HCT116 (cell line): ENCODE measurements at regions not wholly inside any gene's neighbourhood (a gene's known extent, or its start where the extent isn't known, plus 50 kb on each side); places are given as distances from the start of the nearest gene placed in this dataset.

Experiments
- ATAC-seq: fragments of 200-7000 bp; cut with Tn5 transposase; 2 replicates; pipeline ENCODE4 v1.9.1; 2020; ENCODE audit warnings: mild to moderate bottlenecking, moderate library complexity
- BruUV-seq: library from RNA; stranded (reverse); fragments of 400-500 nt; replicated peaks from 2 replicates; lab custom pipeline; 2021; lab: Mats Ljungman, UMichigan
- CTCF ChIA-PET: fragments of 300-600 bp; sonication (Branson Sonifier 250); formaldehyde crosslinking; loops from one replicate; lab custom pipeline; 2021; ENCODE audit warnings: antibody characterized with exemption; lab: Charles Lee
- POLR2A ChIA-PET: fragments of 300-600, 350-600 bp; sonication (Branson Sonifier 250); formaldehyde crosslinking; loops from one replicate; lab custom pipeline; 2021; ENCODE audit warnings: antibody characterized with exemption; lab: Charles Lee
- RAD21 ChIA-PET, 2 experiments: fragments of 300-600 bp; sonication (Branson Sonifier 250); formaldehyde crosslinking; loops; one replicate each; lab custom pipeline; 2023; ENCODE audit warnings: low total read pairs in 2 of 2; ENCODE audit not compliant: uncharacterized antibody in 2 of 2, unreplicated experiment in 2 of 2, low non-redundant PET in 1 of 2; lab: Charles Lee
- DNase-seq: peaks from one replicate; pipeline ENCODE4 v3.0.0-alpha.2; 2010; ENCODE audit warnings: low read depth, low spot score
- H2AFZ ChIP-seq: fragments of 200-600 bp; shearing (Covaris generic), sonication (generic); 2 replicates; pipeline ENCODE4 v1.6.1; 2017; ENCODE audit warnings: low read depth, mixed run types, mixed read lengths, antibody characterized with exemption, low read length; ENCODE audit not compliant: poor library complexity, severe bottlenecking
- H3K27ac ChIP-seq: 2 replicates; pipeline ENCODE4 v1.5.1; 2012; ENCODE audit warnings: low read depth, low read length
- H3K27me3 ChIP-seq: fragments of 200-600 bp; sonication (generic); 2 replicates; pipeline ENCODE4 v1.6.1; 2016; ENCODE audit warnings: mixed run types, low read length, mixed read lengths; ENCODE audit not compliant: insufficient read depth
- H3K36me3 ChIP-seq, 2 experiments: fragments of 200-500 bp in 1 of 2; fragments of 200-600 bp in 1 of 2; sonication (Bioruptor generic) in 1 of 2; sonication (generic) in 1 of 2; 2 replicates each; pipeline versions ENCODE4 v1.5.1 to v1.6.1; 2014 to 2016; ENCODE audit warnings: low read length in 2 of 2, inconsistent platforms in 1 of 2, mixed read lengths in 1 of 2, mixed run types in 1 of 2; ENCODE audit not compliant: insufficient read depth in 2 of 2, control insufficient read depth in 1 of 2
- H3K4me1 ChIP-seq, 2 experiments: fragments of 200-600 bp in 1 of 2; sonication (generic) in 1 of 2; 2 replicates each; pipeline versions ENCODE4 v1.5.1 to v1.6.1; 2012 to 2017; ENCODE audit warnings: low read length in 2 of 2, inconsistent platforms in 1 of 2, mild to moderate bottlenecking in 1 of 2, mixed read lengths in 1 of 2, mixed run types in 1 of 2, moderate library complexity in 1 of 2; ENCODE audit not compliant: insufficient read depth in 2 of 2, control insufficient read depth in 1 of 2
- H3K4me2 ChIP-seq: fragments of 200-600 bp; sonication (generic); 2 replicates; pipeline ENCODE4 v1.6.1; 2017; ENCODE audit warnings: mixed run types, low read length, mixed read lengths
- H3K4me3 ChIP-seq, 2 experiments: fragments of 200-600 bp in 1 of 2; sonication (generic) in 1 of 2; replicated peaks in 1 of 2; 2 replicates each; pipeline ENCODE4 v1.5.1; 2011 to 2016; ENCODE audit warnings: low read length in 2 of 2, control low read depth in 1 of 2, low read depth in 1 of 2, mild to moderate bottlenecking in 1 of 2, mixed read lengths in 1 of 2, mixed run types in 1 of 2
- H3K79me2 ChIP-seq: fragments of 200-600 bp; sonication (generic); 2 replicates; pipeline ENCODE4 v1.6.1; 2017; ENCODE audit warnings: mild to moderate bottlenecking, mixed run types, low read length, moderate library complexity, mixed read lengths; ENCODE audit not compliant: insufficient read depth
- H3K9ac ChIP-seq: fragments of 200-600 bp; sonication (generic); 2 replicates; pipeline ENCODE4 v1.6.1; 2016; ENCODE audit warnings: low read length, mixed read lengths
- H3K9me2 ChIP-seq: fragments of 200-600 bp; sonication (generic), shearing (Covaris generic); 2 replicates; pipeline ENCODE4 v1.6.1; 2017; ENCODE audit warnings: mixed run types, mild to moderate bottlenecking, moderate library complexity; ENCODE audit not compliant: insufficient read depth
- H3K9me3 ChIP-seq, 2 experiments: fragments of 200-500 bp in 1 of 2; fragments of 200-600 bp in 1 of 2; sonication (Bioruptor generic) in 1 of 2; sonication (generic) in 1 of 2; 2 replicates each; pipeline ENCODE4 v1.6.1; 2014 to 2017; ENCODE audit warnings: low read length in 2 of 2, mixed read lengths in 2 of 2, inconsistent platforms in 1 of 2, low read depth in 1 of 2, mild to moderate bottlenecking in 1 of 2, mixed run types in 1 of 2, moderate library complexity in 1 of 2; ENCODE audit not compliant: control insufficient read depth in 1 of 2, insufficient read depth in 1 of 2
- H4K20me1 ChIP-seq: fragments of 200-600 bp; sonication (generic), shearing (Covaris generic); 2 replicates; pipeline ENCODE4 v1.6.1; 2017; ENCODE audit warnings: mixed run types, mild to moderate bottlenecking, moderate library complexity; ENCODE audit not compliant: insufficient read depth
- CEBPB ChIP-seq: IDR thresholded peaks from 2 replicates; pipeline ENCODE4 v1.6.1; 2012; ENCODE audit warnings: low read depth
- ELF1 ChIP-seq: IDR thresholded peaks from 2 replicates; pipeline ENCODE4 v1.6.1; 2012; ENCODE audit warnings: low read depth, borderline replicate concordance
- EZH2 ChIP-seq: fragments of 200-600 bp; sonication (generic); IDR thresholded peaks from 2 replicates; pipeline ENCODE4 v1.6.1; 2017; ENCODE audit warnings: antibody characterized with exemption, mixed run types
- EZH2phosphoT487 ChIP-seq: fragments of 200-600 bp; IDR thresholded peaks from 2 replicates; pipeline ENCODE4 v1.6.1; 2018; ENCODE audit warnings: antibody characterized with exemption, borderline replicate concordance
- FOSL1 ChIP-seq: IDR thresholded peaks from 2 replicates; pipeline ENCODE4 v1.6.1; 2012; ENCODE audit warnings: low read depth
- POLR2A ChIP-seq: IDR thresholded peaks from 2 replicates; pipeline ENCODE4 v1.7.0; 2011; ENCODE audit warnings: borderline replicate concordance; ENCODE audit not compliant: insufficient read depth, insufficient read length; ENCODE audit errors: extremely low read depth
- POLR2AphosphoS5 ChIP-seq: IDR thresholded peaks from 2 replicates; pipeline ENCODE4 v1.6.1; 2011; ENCODE audit warnings: mild to moderate bottlenecking, low read depth, low read length, moderate library complexity
- SIN3A ChIP-seq: IDR thresholded peaks from 2 replicates; pipeline ENCODE4 v1.6.1; 2012; ENCODE audit warnings: low read depth
- SP1 ChIP-seq: IDR thresholded peaks from 2 replicates; pipeline ENCODE4 v1.6.1; 2012; ENCODE audit warnings: low read depth
- TCF7L2 ChIP-seq: IDR thresholded peaks from 2 replicates; pipeline ENCODE4 v1.7.0; 2011; ENCODE audit warnings: borderline replicate concordance, inconsistent platforms; ENCODE audit not compliant: insufficient read depth, insufficient read length; ENCODE audit errors: extremely low read depth
- YY1 ChIP-seq: IDR thresholded peaks from 2 replicates; pipeline ENCODE4 v1.6.1; 2011; ENCODE audit warnings: low read length, low read depth, moderate library complexity, mild to moderate bottlenecking; ENCODE audit not compliant: insufficient replicate concordance; ENCODE audit errors: extremely low read depth
- ZFX ChIP-seq: fragments of 450-650 bp; IDR thresholded peaks from 2 replicates; pipeline ENCODE4 v1.6.1; 2017
- ZNF274 ChIP-seq: fragments of 200-500 bp; sonication (Bioruptor generic); IDR thresholded peaks from 2 replicates; pipeline ENCODE4 v1.6.1; 2014; ENCODE audit warnings: mild to moderate bottlenecking, low read depth, low read length, inconsistent platforms
- intact Hi-C: fragments of 100-400 bp; cut with micrococcal nuclease; formaldehyde crosslinking; loops from 2 replicates; pipeline ENCODE4 v1.10.0; 2022
- TF ChIP-seq, protein P1 (sequence below): IDR thresholded peaks from 2 replicates; pipeline ENCODE4 v1.6.1; 2012
- TF ChIP-seq, protein P2 (sequence below): IDR thresholded peaks from 2 replicates; pipeline ENCODE4 v1.6.1; 2012; ENCODE audit warnings: low read depth
- TF ChIP-seq, protein P3 (sequence below): IDR thresholded peaks from 2 replicates; pipeline ENCODE4 v1.6.1; 2011; ENCODE audit warnings: mild to moderate bottlenecking, low read length, moderate library complexity; ENCODE audit not compliant: insufficient replicate concordance; ENCODE audit errors: extremely low read depth

DNA sequence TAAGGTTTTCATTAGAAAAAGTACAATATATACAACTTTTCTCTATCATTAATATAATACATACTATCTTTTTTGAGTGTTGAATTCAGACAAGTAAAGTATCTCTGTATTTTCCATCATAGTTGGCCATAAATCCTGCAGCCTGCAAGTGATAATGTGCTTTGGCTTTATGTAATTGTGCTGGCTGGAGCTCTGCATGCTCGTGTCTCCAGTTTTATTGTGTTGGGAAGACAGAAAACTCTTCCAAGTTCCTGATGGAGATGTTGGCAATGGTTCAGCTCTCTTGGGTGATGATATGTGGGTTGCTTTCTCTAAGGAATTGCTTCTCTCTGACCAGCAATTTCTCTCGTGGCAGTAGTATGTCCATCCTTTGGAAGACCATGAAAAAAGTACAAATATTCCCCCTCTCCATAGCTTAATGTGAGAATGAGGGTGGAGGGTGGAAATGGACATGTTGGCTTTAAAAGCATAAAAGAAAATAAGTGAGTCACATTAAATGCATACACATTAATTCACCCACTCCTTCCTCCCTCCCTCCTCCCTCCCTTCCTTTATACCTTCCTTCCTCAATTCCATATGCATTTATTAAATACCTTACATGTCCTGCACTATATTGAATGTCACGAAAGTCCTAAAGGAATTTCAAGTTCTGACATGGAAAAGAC is 344.2 kb downstream of the MTX2 start:
- ChIA-PET RAD21 (no interaction called here), POLR2A (no interaction called here), CTCF (interaction anchor here (0.6 kb wide), 1 partner anchor 473 kb away, joined by 4 read pairs; no protein-coding TSS in a partner anchor)
- no peaks in the 10 kb centered on the region for H3K9me2 ChIP-seq
- no peak overlapping the region for H3K4me3 ChIP-seq
- H3K27me3 ChIP-seq = no peaks in the 10 kb centered on the region
- no peaks in the 10 kb centered on the region for H3K36me3 ChIP-seq
- ATAC-seq (no peak), DNase-seq (no peak)
- BruUV-seq = no TSS peak
- H3K27ac ChIP-seq = no peak overlapping the region
- H3K79me2 ChIP-seq = no peaks in the 10 kb centered on the region
- TF ChIP-seq POLR2AphosphoS5 (no peak), FOSL1 (no peak), EZH2phosphoT487 (no peak), ZNF274 (no peak), SIN3A (no peak), SP1 (no peak), ELF1 (no peak), ZFX (no peak), EZH2 (no peak), CEBPB (no peak), YY1 (no peak), TCF7L2 (no peak), POLR2A (no peak)
- TF ChIP-seq, protein P1, sequence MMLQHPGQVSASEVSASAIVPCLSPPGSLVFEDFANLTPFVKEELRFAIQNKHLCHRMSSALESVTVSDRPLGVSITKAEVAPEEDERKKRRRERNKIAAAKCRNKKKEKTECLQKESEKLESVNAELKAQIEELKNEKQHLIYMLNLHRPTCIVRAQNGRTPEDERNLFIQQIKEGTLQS = no peak
- TF ChIP-seq, protein P2, sequence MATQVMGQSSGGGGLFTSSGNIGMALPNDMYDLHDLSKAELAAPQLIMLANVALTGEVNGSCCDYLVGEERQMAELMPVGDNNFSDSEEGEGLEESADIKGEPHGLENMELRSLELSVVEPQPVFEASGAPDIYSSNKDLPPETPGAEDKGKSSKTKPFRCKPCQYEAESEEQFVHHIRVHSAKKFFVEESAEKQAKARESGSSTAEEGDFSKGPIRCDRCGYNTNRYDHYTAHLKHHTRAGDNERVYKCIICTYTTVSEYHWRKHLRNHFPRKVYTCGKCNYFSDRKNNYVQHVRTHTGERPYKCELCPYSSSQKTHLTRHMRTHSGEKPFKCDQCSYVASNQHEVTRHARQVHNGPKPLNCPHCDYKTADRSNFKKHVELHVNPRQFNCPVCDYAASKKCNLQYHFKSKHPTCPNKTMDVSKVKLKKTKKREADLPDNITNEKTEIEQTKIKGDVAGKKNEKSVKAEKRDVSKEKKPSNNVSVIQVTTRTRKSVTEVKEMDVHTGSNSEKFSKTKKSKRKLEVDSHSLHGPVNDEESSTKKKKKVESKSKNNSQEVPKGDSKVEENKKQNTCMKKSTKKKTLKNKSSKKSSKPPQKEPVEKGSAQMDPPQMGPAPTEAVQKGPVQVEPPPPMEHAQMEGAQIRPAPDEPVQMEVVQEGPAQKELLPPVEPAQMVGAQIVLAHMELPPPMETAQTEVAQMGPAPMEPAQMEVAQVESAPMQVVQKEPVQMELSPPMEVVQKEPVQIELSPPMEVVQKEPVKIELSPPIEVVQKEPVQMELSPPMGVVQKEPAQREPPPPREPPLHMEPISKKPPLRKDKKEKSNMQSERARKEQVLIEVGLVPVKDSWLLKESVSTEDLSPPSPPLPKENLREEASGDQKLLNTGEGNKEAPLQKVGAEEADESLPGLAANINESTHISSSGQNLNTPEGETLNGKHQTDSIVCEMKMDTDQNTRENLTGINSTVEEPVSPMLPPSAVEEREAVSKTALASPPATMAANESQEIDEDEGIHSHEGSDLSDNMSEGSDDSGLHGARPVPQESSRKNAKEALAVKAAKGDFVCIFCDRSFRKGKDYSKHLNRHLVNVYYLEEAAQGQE = no peak
- TF ChIP-seq, protein P3, sequence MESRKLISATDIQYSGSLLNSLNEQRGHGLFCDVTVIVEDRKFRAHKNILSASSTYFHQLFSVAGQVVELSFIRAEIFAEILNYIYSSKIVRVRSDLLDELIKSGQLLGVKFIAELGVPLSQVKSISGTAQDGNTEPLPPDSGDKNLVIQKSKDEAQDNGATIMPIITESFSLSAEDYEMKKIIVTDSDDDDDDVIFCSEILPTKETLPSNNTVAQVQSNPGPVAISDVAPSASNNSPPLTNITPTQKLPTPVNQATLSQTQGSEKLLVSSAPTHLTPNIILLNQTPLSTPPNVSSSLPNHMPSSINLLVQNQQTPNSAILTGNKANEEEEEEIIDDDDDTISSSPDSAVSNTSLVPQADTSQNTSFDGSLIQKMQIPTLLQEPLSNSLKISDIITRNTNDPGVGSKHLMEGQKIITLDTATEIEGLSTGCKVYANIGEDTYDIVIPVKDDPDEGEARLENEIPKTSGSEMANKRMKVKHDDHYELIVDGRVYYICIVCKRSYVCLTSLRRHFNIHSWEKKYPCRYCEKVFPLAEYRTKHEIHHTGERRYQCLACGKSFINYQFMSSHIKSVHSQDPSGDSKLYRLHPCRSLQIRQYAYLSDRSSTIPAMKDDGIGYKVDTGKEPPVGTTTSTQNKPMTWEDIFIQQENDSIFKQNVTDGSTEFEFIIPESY = no peak
- H3K4me1 ChIP-seq = peaks cover 0 to 7% of the 10 kb centered on the region in 2 experiments; a peak in 1 of 4 replicates
- no peak overlapping the region for H3K9ac ChIP-seq
- H3K9me3 ChIP-seq = no peaks in the 10 kb centered on the region
- intact Hi-C loops = no loop called here
- no peaks in the 10 kb centered on the region for H4K20me1 ChIP-seq
- H2AFZ ChIP-seq = no peak overlapping the region
- no peak overlapping the region for H3K4me2 ChIP-seq
